Loucy (cell line): ENCODE measurements at regions not wholly inside any gene's neighbourhood (a gene's known extent, or its start where the extent isn't known, plus 50 kb on each side); places are given as distances from the start of the nearest gene placed in this dataset.

Experiments used
- CTCF ChIP-seq: fragments of 200-600 bp; sonication (generic); conservative IDR thresholded peaks from 2 replicates; pipeline ENCODE4 v1.5.1; 2014; ENCODE audit warnings: mild to moderate bottlenecking, antibody characterized with exemption, low read length
- EZH2phosphoT487 ChIP-seq: fragments of 200-600 bp; IDR thresholded peaks from 2 replicates; pipeline ENCODE4 v1.6.1; 2018; ENCODE audit warnings: antibody characterized with exemption, mild to moderate bottlenecking, moderate library complexity, borderline replicate concordance

DNA sequence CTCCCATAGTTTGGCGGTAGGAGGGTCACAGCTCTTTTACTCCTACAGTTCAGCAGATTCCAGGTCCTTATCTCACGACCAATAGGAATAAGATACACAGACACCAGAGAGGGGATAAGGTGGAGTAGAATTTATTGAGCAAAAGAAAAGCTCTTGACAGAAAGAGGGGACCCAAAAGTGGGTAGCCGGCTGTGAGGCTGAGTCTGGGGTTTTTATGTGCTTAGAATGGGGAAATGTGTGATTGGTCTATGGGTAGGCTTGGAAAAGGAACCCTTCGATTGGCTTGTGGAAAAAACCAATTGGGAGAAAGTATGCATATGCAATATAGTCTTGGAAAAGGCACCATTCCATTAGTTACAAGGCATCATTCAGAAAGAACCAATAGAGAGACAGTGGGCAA, 1356.9 kb upstream of the SPRY2 start:
- TF ChIP-seq CTCF (no peak), EZH2phosphoT487 (no peak)
